ENCODE measurements at regions not wholly inside any gene's neighbourhood (a gene's known extent, or its start where the extent isn't known, plus 50 kb on each side); places are given as distances from the start of the nearest gene placed in this dataset.
A peak's percentile ranks its signal among the peaks of the same experiment; 100 is the strongest.

- no peak for TF ChIP-seq FOXM1 (CRISPR knock-in tag; IDR thresholded peaks at IDR 0.05)
- TF ChIP-seq KLF6 (CRISPR knock-in tag; IDR thresholded peaks at IDR 0.05): no peak
- no peak for TF ChIP-seq RFX3 (CRISPR knock-in tag; IDR thresholded peaks at IDR 0.05)
- no peak for TF ChIP-seq DNMT3B (CRISPR knock-in tag; conservative IDR thresholded peaks at IDR 0.05)
- no peak for TF ChIP-seq RBM22 (optimal IDR thresholded peaks at IDR 0.05; ENCODE audit: low read length)
- TF ChIP-seq, protein P1, sequence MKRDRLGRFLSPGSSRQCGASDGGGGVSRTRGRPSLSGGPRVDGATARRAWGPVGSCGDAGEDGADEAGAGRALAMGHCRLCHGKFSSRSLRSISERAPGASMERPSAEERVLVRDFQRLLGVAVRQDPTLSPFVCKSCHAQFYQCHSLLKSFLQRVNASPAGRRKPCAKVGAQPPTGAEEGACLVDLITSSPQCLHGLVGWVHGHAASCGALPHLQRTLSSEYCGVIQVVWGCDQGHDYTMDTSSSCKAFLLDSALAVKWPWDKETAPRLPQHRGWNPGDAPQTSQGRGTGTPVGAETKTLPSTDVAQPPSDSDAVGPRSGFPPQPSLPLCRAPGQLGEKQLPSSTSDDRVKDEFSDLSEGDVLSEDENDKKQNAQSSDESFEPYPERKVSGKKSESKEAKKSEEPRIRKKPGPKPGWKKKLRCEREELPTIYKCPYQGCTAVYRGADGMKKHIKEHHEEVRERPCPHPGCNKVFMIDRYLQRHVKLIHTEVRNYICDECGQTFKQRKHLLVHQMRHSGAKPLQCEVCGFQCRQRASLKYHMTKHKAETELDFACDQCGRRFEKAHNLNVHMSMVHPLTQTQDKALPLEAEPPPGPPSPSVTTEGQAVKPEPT (CRISPR knock-in tag; IDR thresholded peaks at IDR 0.05; ENCODE audit: low read depth): no peak
- no peak for TF ChIP-seq ZNF782 (CRISPR knock-in tag; IDR thresholded peaks at IDR 0.05; ENCODE audit: borderline replicate concordance)
- no peak for TF ChIP-seq TFDP1 (CRISPR knock-in tag; IDR thresholded peaks at IDR 0.05; ENCODE audit: borderline replicate concordance)
- no peak for TF ChIP-seq MTA3 (CRISPR knock-in tag; IDR thresholded peaks at IDR 0.05)
- TF ChIP-seq, protein P2, sequence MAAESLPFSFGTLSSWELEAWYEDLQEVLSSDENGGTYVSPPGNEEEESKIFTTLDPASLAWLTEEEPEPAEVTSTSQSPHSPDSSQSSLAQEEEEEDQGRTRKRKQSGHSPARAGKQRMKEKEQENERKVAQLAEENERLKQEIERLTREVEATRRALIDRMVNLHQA (CRISPR knock-in tag; IDR thresholded peaks at IDR 0.05): no peak
- no peak for TF ChIP-seq ZZZ3 (CRISPR knock-in tag; IDR thresholded peaks at IDR 0.05; ENCODE audit: borderline replicate concordance)
- no peak for TF ChIP-seq ZNF546 (CRISPR knock-in tag; conservative IDR thresholded peaks at IDR 0.05)
- TF ChIP-seq PRDM4 (CRISPR knock-in tag; IDR thresholded peaks at IDR 0.05; ENCODE audit: borderline replicate concordance): no peak
- TF ChIP-seq, protein P3, sequence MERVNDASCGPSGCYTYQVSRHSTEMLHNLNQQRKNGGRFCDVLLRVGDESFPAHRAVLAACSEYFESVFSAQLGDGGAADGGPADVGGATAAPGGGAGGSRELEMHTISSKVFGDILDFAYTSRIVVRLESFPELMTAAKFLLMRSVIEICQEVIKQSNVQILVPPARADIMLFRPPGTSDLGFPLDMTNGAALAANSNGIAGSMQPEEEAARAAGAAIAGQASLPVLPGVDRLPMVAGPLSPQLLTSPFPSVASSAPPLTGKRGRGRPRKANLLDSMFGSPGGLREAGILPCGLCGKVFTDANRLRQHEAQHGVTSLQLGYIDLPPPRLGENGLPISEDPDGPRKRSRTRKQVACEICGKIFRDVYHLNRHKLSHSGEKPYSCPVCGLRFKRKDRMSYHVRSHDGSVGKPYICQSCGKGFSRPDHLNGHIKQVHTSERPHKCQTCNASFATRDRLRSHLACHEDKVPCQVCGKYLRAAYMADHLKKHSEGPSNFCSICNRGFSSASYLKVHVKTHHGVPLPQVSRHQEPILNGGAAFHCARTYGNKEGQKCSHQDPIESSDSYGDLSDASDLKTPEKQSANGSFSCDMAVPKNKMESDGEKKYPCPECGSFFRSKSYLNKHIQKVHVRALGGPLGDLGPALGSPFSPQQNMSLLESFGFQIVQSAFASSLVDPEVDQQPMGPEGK (CRISPR knock-in tag; IDR thresholded peaks at IDR 0.05): peak; percentile 18; the same call in 1 of the 2 replicates
- no peak for TF ChIP-seq ZNF883 (CRISPR knock-in tag; IDR thresholded peaks at IDR 0.05; ENCODE audit: not compliant biosample characterization)
- TF ChIP-seq, protein P4, sequence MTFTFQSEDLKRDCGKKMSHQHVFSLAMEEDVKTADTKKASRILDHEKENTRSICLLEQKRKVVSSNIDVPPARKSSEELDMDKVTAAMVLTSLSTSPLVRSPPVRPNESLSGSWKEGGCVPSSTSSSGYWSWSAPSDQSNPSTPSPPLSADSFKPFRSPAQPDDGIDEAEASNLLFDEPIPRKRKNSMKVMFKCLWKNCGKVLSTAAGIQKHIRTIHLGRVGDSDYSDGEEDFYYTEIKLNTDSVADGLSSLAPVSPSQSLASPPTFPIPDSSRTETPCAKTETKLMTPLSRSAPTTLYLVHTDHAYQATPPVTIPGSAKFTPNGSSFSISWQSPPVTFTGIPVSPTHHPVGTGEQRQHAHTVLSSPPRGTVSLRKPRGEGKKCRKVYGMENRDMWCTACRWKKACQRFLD (CRISPR knock-in tag; IDR thresholded peaks at IDR 0.05; ENCODE audit: borderline replicate concordance): no peak
- TF ChIP-seq ZNF253 (CRISPR knock-in tag; IDR thresholded peaks at IDR 0.05; ENCODE audit: borderline replicate concordance): no peak
- no peak for TF ChIP-seq NR1H2 (CRISPR knock-in tag; IDR thresholded peaks at IDR 0.05; ENCODE audit: borderline replicate concordance, low read depth)
- TF ChIP-seq FOSL2 (CRISPR knock-in tag; IDR thresholded peaks at IDR 0.05): peak; percentile 40; the same call in 1 of the 2 replicates
- no peak for TF ChIP-seq NFIC (IDR thresholded peaks at IDR 0.05; ENCODE audit: low read length)
- no peak for TF ChIP-seq ATRX (CRISPR knock-in tag; IDR thresholded peaks at IDR 0.05; ENCODE audit: borderline replicate concordance)
- no peak for TF ChIP-seq ZNF343 (CRISPR knock-in tag; IDR thresholded peaks at IDR 0.05)
Measured at GRCh38 chr2:19119326-19120001, 239.0 kb downstream of the OSR1 start (continued).
